HG03103 (cell line): ENCODE measurements at regions not wholly inside any gene's neighbourhood (a gene's known extent, or its start where the extent isn't known, plus 50 kb on each side); places are given as distances from the start of the nearest gene placed in this dataset.
"Not testable (repeated sequence)": the region's sequence is repeated elsewhere in the genome, so short reads cannot be mapped to it uniquely, and the experiment has no call there.

ENCODE experiments used
- ATAC-seq: cut with Tn5 transposase; IDR thresholded peaks from one replicate; pipeline ENCODE4 v1.9.1; 2021; ENCODE audit warnings: low read depth; ENCODE audit not compliant: unreplicated experiment

GRCh38 chr9:63912451-63912850 lies 1372.6 kb downstream of the FOXD4L5 start:
- ATAC-seq: not testable (repeated sequence)

GRCh38 chr9:63909076-63909475 lies 1375.9 kb downstream of the FOXD4L5 start:
- not testable (repeated sequence) for ATAC-seq

- not testable (repeated sequence) for ATAC-seq
Measured at GRCh38 chr9:63899637-63900190, 1385.3 kb downstream of the FOXD4L5 start.

GRCh38 chr9:63881386-63881785 lies 1403.6 kb downstream of the FOXD4L5 start:
- ATAC-seq: not testable (repeated sequence)

GRCh38 chr9:63876380-63876779 lies 1408.6 kb downstream of the FOXD4L5 start:
- ATAC-seq: not testable (repeated sequence)

GRCh38 chr9:63859475-63860215 lies 1425.4 kb downstream of the FOXD4L5 start:
- ATAC-seq: no peak

- not testable (repeated sequence) for ATAC-seq
Measured at GRCh38 chr9:63859090-63859474, 1425.9 kb downstream of the FOXD4L5 start.

- not testable (repeated sequence) for ATAC-seq
Measured at GRCh38 chr9:63853140-63853751, 1431.8 kb downstream of the FOXD4L5 start.

- not testable (repeated sequence) for ATAC-seq
Measured at GRCh38 chr9:63824804-63825203, 1460.2 kb downstream of the FOXD4L5 start.

GRCh38 chr9:63823375-63824201 lies 1461.4 kb downstream of the FOXD4L5 start:
- ATAC-seq: not testable (repeated sequence)

- not testable (repeated sequence) for ATAC-seq
Measured at GRCh38 chr9:63822615-63823374, 1462.2 kb downstream of the FOXD4L5 start.

- not testable (repeated sequence) for ATAC-seq
Measured at GRCh38 chr9:63821293-63821692, 1463.7 kb downstream of the FOXD4L5 start.

GRCh38 chr9:63820882-63821281 lies 1464.1 kb downstream of the FOXD4L5 start:
- not testable (repeated sequence) for ATAC-seq

- not testable (repeated sequence) for ATAC-seq
Measured at GRCh38 chr9:63820383-63820782, 1464.6 kb downstream of the FOXD4L5 start.

- ATAC-seq: peak; percentile 43
Measured at GRCh38 chr9:63817622-63818518, 1467.1 kb downstream of the FOXD4L5 start.

GRCh38 chr9:63816751-63817621 lies 1468.0 kb downstream of the FOXD4L5 start:
- peak; percentile 51 for ATAC-seq

GRCh38 chr9:63814970-63815669 lies 1469.9 kb downstream of the FOXD4L5 start:
- ATAC-seq: not testable (repeated sequence)
